HL-60 (cell line): ENCODE measurements at regions not wholly inside any gene's neighbourhood (a gene's known extent, or its start where the extent isn't known, plus 50 kb on each side); places are given as distances from the start of the nearest gene placed in this dataset.

Experiments used
- DNase-seq, 2 experiments: peaks; one replicate each; pipeline ENCODE4 v3.0.0-alpha.2; 2010 to 2020; ENCODE audit warnings: low read depth in 1 of 2, low spot score in 1 of 2
- H3K27ac ChIP-seq: fragments of 250-450 bp; sonication (Bioruptor Pico); replicated peaks from 2 replicates; pipeline ENCODE4 v1.5.1; 2020; ENCODE audit warnings: mild to moderate bottlenecking, moderate library complexity
- H3K27me3 ChIP-seq: fragments of 250-450 bp; sonication (Bioruptor Pico); 2 replicates; pipeline ENCODE4 v1.5.1; 2021; ENCODE audit warnings: mild to moderate bottlenecking, moderate library complexity; ENCODE audit not compliant: insufficient read depth, poor library complexity, severe bottlenecking
- H3K4me3 ChIP-seq: replicated peaks from 2 replicates; pipeline ENCODE4 v1.5.1; 2011; ENCODE audit warnings: mild to moderate bottlenecking, control low read depth, low read length; ENCODE audit not compliant: insufficient read depth
- GABPA ChIP-seq: IDR thresholded peaks from 2 replicates; pipeline ENCODE4 v1.6.1; 2012; ENCODE audit warnings: low read depth
- POLR2AphosphoS5 ChIP-seq: IDR thresholded peaks from 2 replicates; pipeline ENCODE4 v1.6.1; 2012; ENCODE audit warnings: low read depth
- REST ChIP-seq: IDR thresholded peaks from 2 replicates; pipeline ENCODE4 v1.6.1; 2012; ENCODE audit warnings: low read depth; ENCODE audit not compliant: insufficient replicate concordance
- SPI1 ChIP-seq: IDR thresholded peaks from 2 replicates; pipeline ENCODE4 v1.6.1; 2012; ENCODE audit warnings: low read depth, mild to moderate bottlenecking, borderline replicate concordance
- TF ChIP-seq, protein P1 (sequence below): IDR thresholded peaks from one replicate; pipeline ENCODE4 v1.5.1; 2011; ENCODE audit warnings: low read length, control low read depth, inconsistent platforms; ENCODE audit not compliant: insufficient read depth

DNA sequence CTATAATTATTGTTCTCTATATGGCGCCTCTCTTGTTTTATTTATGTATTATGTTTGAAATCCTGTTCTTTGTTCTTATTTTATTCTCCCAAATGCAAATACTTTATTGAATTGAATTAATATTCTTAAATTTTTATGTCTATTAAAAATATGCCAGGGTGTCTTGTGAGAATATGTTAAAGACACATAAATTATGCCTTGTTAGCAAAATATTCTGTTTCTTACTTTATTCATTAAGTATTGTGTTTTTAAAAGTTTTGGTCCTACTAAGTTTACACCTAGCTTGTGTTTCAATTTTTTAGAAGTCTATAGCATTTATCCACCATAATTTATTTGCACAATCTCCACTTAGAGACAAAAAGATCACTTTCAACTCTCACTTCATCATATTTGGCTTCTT is 741.5 kb upstream of the SLC39A10 start:
- TF ChIP-seq, protein P1, sequence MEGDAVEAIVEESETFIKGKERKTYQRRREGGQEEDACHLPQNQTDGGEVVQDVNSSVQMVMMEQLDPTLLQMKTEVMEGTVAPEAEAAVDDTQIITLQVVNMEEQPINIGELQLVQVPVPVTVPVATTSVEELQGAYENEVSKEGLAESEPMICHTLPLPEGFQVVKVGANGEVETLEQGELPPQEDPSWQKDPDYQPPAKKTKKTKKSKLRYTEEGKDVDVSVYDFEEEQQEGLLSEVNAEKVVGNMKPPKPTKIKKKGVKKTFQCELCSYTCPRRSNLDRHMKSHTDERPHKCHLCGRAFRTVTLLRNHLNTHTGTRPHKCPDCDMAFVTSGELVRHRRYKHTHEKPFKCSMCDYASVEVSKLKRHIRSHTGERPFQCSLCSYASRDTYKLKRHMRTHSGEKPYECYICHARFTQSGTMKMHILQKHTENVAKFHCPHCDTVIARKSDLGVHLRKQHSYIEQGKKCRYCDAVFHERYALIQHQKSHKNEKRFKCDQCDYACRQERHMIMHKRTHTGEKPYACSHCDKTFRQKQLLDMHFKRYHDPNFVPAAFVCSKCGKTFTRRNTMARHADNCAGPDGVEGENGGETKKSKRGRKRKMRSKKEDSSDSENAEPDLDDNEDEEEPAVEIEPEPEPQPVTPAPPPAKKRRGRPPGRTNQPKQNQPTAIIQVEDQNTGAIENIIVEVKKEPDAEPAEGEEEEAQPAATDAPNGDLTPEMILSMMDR: no peak
- TF ChIP-seq REST (no peak), GABPA (no peak), SPI1 (no peak), POLR2AphosphoS5 (no peak)
- H3K4me3 ChIP-seq: no peak overlapping the region
- H3K27ac ChIP-seq: no peak overlapping the region
- no peak for DNase-seq
- H3K27me3 ChIP-seq: no peaks in the 10 kb centered on the region

GRCh38 chr2:194907569-194907968 is 749.5 kb upstream of the SLC39A10 start:
- DNase-seq: no peak
- Histone ChIP-seq H3K27ac (no peak overlapping the region), H3K27me3 (no peaks in the 10 kb centered on the region), H3K4me3 (no peak overlapping the region)
- TF ChIP-seq GABPA (no peak), POLR2AphosphoS5 (no peak), SPI1 (no peak), REST (no peak)
- TF ChIP-seq, protein P1: no peak

DNA sequence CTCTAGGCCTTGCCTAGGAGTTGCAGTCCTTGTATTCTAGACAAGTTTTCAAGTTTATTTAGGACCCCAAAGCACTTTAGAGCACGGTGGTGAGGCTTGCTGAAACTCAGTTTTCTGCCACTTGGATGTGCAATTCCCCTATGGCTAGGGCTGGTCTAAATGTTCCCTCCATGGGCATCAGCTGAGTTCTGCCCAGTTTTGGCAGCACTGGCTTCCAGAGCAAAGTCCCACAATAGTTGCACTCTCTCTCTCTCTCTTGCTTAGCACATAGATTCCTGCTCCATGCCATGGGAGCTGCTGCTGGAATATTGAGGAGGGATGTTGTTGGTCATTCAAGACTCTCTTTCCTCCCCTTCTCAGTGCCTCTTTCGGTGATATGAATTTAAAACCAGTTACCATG is 760.2 kb upstream of the SLC39A10 start:
- H3K4me3 ChIP-seq: no peak overlapping the region
- H3K27me3 ChIP-seq: no peaks in the 10 kb centered on the region
- no peak overlapping the region for H3K27ac ChIP-seq
- no peak for TF ChIP-seq GABPA
- no peak for TF ChIP-seq SPI1
- TF ChIP-seq, protein P1: no peak
- no peak for TF ChIP-seq POLR2AphosphoS5
- TF ChIP-seq REST: no peak
- no peak for DNase-seq
